Muscle layer of colon (tissue), 2 donors: ENCODE measurements at regions not wholly inside any gene's neighbourhood (a gene's known extent, or its start where the extent isn't known, plus 50 kb on each side); places are given as distances from the start of the nearest gene placed in this dataset.

Source experiments
- H3K27ac ChIP-seq: one replicate; pipeline ENCODE4 v1.7.0; 2013; ENCODE audit warnings: low read depth, mild to moderate bottlenecking, low read length, moderate library complexity
- H3K27me3 ChIP-seq, 2 donors: one replicate each; pipeline ENCODE4 v1.7.0; 2013; ENCODE audit warnings: low read length in 2 of 2, mild to moderate bottlenecking in 2 of 2; ENCODE audit not compliant: insufficient read depth in 2 of 2, control insufficient read depth in 1 of 2
- H3K36me3 ChIP-seq: one replicate; pipeline ENCODE4 v1.7.0; 2013; ENCODE audit warnings: mild to moderate bottlenecking, low read length; ENCODE audit not compliant: insufficient read depth
- H3K4me1 ChIP-seq: one replicate; pipeline ENCODE4 v1.7.0; 2013; ENCODE audit warnings: mild to moderate bottlenecking, low read length; ENCODE audit not compliant: insufficient read depth
- H3K4me3 ChIP-seq, 2 donors: one replicate each; pipeline ENCODE4 v1.7.0; 2013; ENCODE audit warnings: low read length in 2 of 2, low read depth in 1 of 2, mild to moderate bottlenecking in 1 of 2, moderate library complexity in 1 of 2
- H3K9ac ChIP-seq: one replicate; pipeline ENCODE4 v1.7.0; 2013; ENCODE audit warnings: low read length
- H3K9me3 ChIP-seq: one replicate; pipeline ENCODE4 v1.7.0; 2013; ENCODE audit warnings: mild to moderate bottlenecking, low read length
- donor health status: abdominal sarcoma.
- donor health status: Adenocarcinoma of cecum.

DNA sequence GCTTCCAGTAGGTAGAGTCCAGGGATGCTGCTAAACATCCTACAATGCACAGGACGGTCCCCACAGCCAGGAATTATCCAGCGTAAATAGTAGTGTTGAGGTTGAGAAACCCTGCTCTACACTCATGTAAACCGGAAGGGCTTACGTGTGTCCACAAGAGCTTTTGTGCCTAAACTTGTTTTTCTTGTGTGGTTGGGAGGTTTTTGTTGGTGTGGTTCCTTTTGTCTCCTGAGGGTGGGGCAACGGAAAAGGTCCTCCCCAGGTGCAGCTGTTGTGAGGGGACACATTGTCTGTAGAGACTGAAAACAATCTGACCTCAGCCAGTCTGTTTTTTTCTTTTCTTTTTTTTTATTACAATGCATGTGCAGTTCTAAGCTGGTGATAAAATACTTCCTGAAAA lies 72.7 kb upstream of the MGAT5 start:
- Histone ChIP-seq H3K9me3 (no peaks in the 10 kb centered on the region), H3K9ac (no peak overlapping the region), H3K36me3 (no peaks in the 10 kb centered on the region), H3K4me3 (no peak overlapping the region), H3K27me3 (no peaks in the 10 kb centered on the region), H3K27ac (no peak overlapping the region), H3K4me1 (peaks cover 14% of the 10 kb centered on the region)

DNA sequence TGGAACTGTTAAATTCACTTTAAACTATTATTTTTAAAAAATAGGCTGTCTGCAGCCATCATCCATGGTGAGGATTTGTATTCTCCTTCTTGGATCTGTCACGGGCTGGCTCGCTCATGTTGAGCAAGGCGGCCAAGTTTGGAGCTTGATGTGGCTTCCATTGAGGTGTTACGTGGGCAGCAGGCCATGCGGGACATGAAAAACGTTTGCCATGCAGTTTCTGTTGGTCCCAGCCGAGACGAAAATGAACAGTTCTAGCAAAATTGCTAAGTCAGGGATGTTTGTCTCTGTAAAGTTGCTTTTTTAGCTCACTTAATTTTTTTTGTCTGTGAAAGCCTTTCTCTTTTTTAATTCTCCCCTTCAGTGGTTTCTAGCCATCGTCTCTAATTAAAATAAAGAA lies 70.2 kb upstream of the MGAT5 start:
- Histone ChIP-seq H3K9me3 (no peaks in the 10 kb centered on the region), H3K4me3 (no peak overlapping the region), H3K4me1 (no peaks in the 10 kb centered on the region), H3K27me3 (no peaks in the 10 kb centered on the region), H3K36me3 (no peaks in the 10 kb centered on the region), H3K27ac (no peak overlapping the region), H3K9ac (no peak overlapping the region)

DNA sequence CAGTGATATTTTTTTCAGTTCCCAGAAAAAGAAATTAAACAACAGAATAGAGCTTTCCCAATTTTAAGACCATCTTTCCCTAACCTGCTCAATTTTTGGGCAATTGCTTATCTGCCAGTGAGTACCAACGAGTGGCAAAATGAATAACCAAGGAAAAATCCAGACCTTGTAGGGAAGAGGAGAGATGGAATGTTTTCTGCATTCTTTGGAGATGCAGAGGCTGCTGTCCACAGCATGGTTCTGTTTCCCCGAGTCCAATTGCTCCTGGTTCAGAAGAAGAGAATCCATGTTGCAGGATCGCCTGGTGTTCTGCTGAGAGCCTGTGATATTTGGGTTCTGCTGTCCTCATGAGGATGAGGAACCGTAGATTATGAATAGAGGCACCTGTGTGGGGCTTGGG lies 68.2 kb upstream of the MGAT5 start:
- Histone ChIP-seq H3K27me3 (no peaks in the 10 kb centered on the region), H3K9ac (no peak overlapping the region), H3K27ac (no peak overlapping the region), H3K36me3 (no peaks in the 10 kb centered on the region), H3K4me3 (no peak overlapping the region), H3K9me3 (no peaks in the 10 kb centered on the region), H3K4me1 (peaks cover 5% of the 10 kb centered on the region)

DNA sequence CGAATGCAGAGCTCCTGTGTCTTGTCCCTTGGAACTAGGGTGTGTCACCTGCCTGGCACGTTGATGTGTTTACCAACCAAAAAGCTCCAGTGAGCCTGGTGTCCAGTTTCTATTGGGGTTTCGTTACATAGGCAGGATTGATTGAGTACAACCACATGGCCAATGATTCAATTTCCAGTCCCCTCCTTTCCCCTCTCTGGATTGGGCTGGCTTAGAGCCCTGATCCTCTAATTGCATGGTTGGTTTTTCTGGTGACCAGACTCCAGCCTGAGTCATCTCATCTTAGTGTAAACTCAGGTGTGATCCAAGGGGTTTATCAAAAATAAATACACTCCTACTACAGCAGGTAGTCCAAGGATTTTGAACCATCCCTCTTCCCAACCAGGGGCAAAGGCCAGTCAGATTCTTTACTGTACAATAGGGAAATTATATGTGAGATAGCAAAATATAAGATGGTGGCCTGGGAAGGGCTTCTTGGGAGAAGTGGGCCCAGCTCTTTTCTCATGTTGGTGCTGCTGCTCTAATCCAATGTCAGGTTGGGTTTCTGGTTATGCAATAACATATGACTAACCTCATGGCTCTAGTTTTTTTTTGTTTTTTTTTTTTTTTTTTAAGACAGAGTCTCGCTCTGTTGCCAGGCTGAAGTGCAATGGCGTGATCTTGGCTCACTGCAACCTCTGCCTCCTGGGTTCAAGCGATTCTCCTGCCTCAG lies 64.7 kb upstream of the MGAT5 start:
- H3K9me3 ChIP-seq, result no peaks in the 10 kb centered on the region
- no peak overlapping the region for H3K4me3 ChIP-seq
- H3K27me3 ChIP-seq, result no peaks in the 10 kb centered on the region
- peaks cover 5% of the 10 kb centered on the region for H3K4me1 ChIP-seq
- no peak overlapping the region for H3K27ac ChIP-seq
- no peak overlapping the region for H3K9ac ChIP-seq
- no peaks in the 10 kb centered on the region for H3K36me3 ChIP-seq

DNA sequence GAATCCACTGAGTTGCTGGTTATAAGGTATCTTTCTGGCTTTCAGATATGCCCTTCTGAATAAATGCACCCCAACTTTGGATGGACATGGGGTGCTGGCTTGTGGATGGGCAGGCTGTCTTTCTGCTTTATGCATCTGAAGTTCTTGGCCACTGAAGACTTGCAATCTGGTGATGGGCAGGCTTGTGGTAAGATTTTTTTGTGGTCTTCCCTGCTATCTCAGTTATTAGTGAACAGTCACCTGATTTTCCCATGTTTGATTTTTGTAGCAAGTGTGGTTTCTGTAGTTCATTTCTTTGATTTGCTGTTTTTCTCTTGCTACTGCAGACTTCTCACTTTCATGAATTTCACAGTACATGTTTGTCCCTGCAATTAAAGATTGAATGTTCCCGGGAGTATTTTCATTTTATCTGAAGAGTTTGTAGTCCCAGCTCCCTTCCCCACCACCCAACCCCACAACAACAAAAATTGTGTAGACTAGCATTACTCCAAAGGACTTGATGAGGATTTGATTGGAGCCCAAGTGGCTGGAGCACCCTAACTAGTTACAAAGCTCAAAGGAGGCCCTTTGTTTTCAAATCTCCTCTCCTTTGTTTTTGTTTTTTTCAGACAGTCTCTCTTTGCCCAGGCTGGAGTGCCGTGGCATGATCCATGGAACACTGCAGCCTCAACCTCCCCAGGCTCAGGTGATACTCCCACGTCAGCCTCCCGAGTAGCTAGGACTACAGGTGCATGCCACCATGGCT lies 63.6 kb upstream of the MGAT5 start:
- Histone ChIP-seq H3K4me3 (no peak overlapping the region), H3K9me3 (no peaks in the 10 kb centered on the region), H3K27me3 (no peaks in the 10 kb centered on the region), H3K9ac (no peak overlapping the region), H3K4me1 (peaks cover 5% of the 10 kb centered on the region), H3K27ac (no peak overlapping the region), H3K36me3 (no peaks in the 10 kb centered on the region)

DNA sequence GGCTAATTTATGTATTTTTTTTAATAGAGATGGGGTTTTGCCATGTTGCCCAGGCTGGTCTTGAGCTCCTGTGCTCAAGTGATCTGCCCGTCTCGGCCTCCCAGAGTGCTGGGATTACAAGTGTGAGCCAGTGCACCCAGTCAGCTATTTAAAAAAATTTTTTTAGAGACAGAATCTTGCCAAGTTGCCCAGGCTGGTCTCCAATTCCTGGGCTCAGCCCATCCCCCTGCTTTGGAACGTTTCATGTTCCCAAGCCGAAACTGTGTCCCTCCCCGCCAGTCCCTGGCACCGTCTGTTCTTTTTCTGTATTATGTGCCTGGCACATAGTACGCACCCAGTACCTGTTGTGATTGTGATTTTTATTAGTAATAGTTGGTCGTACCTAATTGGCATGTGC lies 63.1 kb upstream of the MGAT5 start:
- no peak overlapping the region for H3K9ac ChIP-seq
- H3K4me3 ChIP-seq, result no peak overlapping the region
- peaks cover 5% of the 10 kb centered on the region for H3K4me1 ChIP-seq
- no peaks in the 10 kb centered on the region for H3K27me3 ChIP-seq
- no peaks in the 10 kb centered on the region for H3K9me3 ChIP-seq
- no peaks in the 10 kb centered on the region for H3K36me3 ChIP-seq
- no peak overlapping the region for H3K27ac ChIP-seq

DNA sequence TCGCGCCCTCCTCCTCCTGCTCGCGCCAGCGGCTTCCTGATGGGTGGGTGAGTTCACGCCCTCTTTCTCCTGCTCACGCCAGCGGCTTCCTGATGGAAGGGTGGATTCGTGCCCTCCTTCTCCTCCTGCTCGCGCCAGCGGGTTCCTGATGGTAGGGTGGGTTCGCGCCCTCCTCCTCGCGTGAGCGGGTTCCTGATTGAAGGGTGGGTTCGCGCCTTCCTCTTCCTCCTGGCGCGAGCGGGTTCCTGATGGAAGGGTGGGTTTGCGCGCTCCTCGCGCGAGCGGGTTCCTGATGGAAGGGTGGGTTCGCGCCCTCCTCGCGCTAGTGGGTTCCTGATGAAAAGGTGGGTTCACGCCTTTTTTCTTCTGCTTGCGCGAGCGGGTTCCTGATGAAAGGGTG lies 62.0 kb upstream of the MGAT5 start:
- peaks cover 5% of the 10 kb centered on the region for H3K4me1 ChIP-seq
- no peak overlapping the region for H3K9ac ChIP-seq
- no peaks in the 10 kb centered on the region for H3K9me3 ChIP-seq
- H3K27ac ChIP-seq, result no peak overlapping the region
- H3K4me3 ChIP-seq, result no peak overlapping the region
- no peaks in the 10 kb centered on the region for H3K36me3 ChIP-seq
- H3K27me3 ChIP-seq, result no peaks in the 10 kb centered on the region

DNA sequence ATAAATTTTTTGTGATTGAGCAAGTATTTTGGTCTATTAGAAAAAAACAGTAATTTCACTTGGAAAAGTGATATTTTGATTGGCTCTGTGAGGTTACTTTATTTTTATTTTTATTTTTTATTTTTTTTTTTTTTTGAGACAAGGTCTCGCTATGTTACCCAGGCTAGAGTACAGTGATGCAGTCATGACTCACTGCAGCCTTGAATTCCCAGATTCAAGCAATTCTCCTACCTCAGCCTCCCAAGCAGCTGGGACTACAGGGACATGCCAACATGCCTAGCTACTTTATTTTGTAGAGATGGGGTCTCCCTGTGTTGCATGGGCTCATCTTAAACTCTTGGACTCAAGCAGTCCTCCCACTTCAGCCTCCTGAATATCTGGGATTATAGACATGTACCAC lies 60.9 kb upstream of the MGAT5 start:
- Histone ChIP-seq H3K36me3 (no peaks in the 10 kb centered on the region), H3K27ac (no peak overlapping the region), H3K27me3 (no peaks in the 10 kb centered on the region), H3K9me3 (no peaks in the 10 kb centered on the region), H3K4me3 (no peak overlapping the region), H3K4me1 (peaks cover 8% of the 10 kb centered on the region), H3K9ac (no peak overlapping the region)

DNA sequence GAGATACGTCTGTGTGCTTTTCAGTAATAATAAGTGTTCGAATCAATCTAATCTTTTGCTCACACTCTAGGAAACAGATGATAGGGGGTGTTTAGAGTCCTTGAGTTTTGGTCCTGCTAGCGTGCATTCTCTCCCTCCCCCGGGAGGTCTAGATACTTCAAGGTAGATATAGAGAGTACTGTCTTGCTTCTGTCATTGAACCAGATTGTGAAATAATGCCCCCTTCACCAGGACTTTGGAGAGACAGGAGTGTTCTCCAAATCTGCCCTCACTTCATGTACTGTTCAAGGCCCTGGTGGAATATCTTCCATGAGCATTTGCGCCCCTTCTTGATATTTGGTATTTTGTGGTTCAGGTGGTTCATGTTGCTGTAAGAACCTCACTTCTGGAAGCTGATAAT lies 59.4 kb upstream of the MGAT5 start:
- Histone ChIP-seq H3K9me3 (no peaks in the 10 kb centered on the region), H3K27me3 (no peaks in the 10 kb centered on the region), H3K9ac (no peak overlapping the region), H3K36me3 (no peaks in the 10 kb centered on the region), H3K4me3 (no peak overlapping the region), H3K27ac (no peak overlapping the region), H3K4me1 (peaks cover 9% of the 10 kb centered on the region)

DNA sequence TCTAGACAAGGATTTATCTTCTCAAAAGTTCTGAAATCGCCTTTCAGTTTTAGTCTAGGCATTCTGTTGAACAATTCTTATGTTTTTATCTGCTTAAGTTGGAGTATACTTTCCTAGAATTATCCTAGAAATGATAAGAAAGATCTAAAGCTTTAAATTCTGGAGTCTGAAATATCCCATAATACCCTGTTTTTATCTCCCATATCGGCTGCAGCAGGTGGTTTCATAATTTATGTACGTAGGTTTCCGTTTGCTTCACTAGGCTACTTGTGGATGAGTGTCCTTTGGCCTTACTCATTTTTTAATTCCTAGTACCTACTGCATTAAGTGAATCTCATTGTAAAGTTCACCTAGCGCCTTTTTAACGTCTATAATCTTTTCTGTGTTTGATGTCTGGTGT lies 58.5 kb upstream of the MGAT5 start:
- no peak overlapping the region for H3K9ac ChIP-seq
- no peak overlapping the region for H3K27ac ChIP-seq
- H3K9me3 ChIP-seq, result no peaks in the 10 kb centered on the region
- peaks cover 9% of the 10 kb centered on the region for H3K4me1 ChIP-seq
- no peaks in the 10 kb centered on the region for H3K27me3 ChIP-seq
- H3K36me3 ChIP-seq, result no peaks in the 10 kb centered on the region
- no peak overlapping the region for H3K4me3 ChIP-seq

DNA sequence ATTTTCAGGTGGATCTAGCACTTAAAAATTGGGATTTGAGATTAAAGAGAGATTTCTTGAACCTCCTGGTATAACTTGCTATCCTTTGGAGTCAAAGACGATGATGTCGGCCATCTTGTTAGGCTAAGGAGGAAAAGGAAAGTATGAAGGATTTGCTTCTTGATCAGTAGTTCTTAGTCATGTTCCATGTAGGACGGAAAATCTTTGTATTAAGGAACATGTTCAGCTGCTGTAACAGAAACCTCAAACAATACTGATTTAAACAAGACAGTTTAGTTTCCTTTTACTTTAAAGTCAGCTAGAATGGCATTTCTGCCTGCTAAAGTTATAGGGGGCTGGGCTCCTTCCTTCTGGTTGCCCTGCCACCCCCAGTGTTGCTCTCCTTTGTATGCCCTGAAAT lies 56.4 kb upstream of the MGAT5 start:
- no peak overlapping the region for H3K27ac ChIP-seq
- no peak overlapping the region for H3K4me3 ChIP-seq
- H3K9me3 ChIP-seq, result no peaks in the 10 kb centered on the region
- no peaks in the 10 kb centered on the region for H3K27me3 ChIP-seq
- peaks cover 14% of the 10 kb centered on the region for H3K4me1 ChIP-seq
- H3K36me3 ChIP-seq, result no peaks in the 10 kb centered on the region
- H3K9ac ChIP-seq, result no peak overlapping the region
